Neural cell (in vitro differentiated cells): ENCODE measurements at regions not wholly inside any gene's neighbourhood (a gene's known extent, or its start where the extent isn't known, plus 50 kb on each side); places are given as distances from the start of the nearest gene placed in this dataset.

Experiments
- EP300 ChIP-seq: fragments of 450-650 bp; conservative IDR thresholded peaks from 2 replicates; pipeline ENCODE4 v1.6.1; 2014; ENCODE audit warnings: antibody characterized with exemption, mild to moderate bottlenecking, moderate library complexity; ENCODE audit not compliant: poor library complexity, severe bottlenecking
- EZH2 ChIP-seq: fragments of 200-600, 300-800 bp; shearing (Covaris generic), sonication (generic); IDR thresholded peaks from 2 replicates; pipeline ENCODE4 v1.6.1; 2014; ENCODE audit warnings: antibody characterized with exemption, low read length, borderline replicate concordance, mild to moderate bottlenecking; ENCODE audit not compliant: insufficient read depth, poor library complexity, severe bottlenecking
- MXI1 ChIP-seq: fragments of 450-650 bp; conservative IDR thresholded peaks from 2 replicates; pipeline ENCODE4 v1.6.1; 2014; ENCODE audit warnings: antibody characterized with exemption, mild to moderate bottlenecking; ENCODE audit not compliant: poor library complexity, severe bottlenecking
- POLR2AphosphoS5 ChIP-seq: IDR thresholded peaks from 2 replicates; pipeline ENCODE4 v1.6.1; 2012
- RAD21 ChIP-seq: fragments of 450-650 bp; conservative IDR thresholded peaks from 2 replicates; pipeline ENCODE4 v1.6.1; 2014; ENCODE audit warnings: antibody characterized with exemption, mild to moderate bottlenecking, moderate library complexity
- SMC3 ChIP-seq: fragments of 450-650 bp; conservative IDR thresholded peaks from 2 replicates; pipeline ENCODE4 v1.6.1; 2014; ENCODE audit warnings: antibody characterized with exemption, mild to moderate bottlenecking, moderate library complexity; ENCODE audit not compliant: poor library complexity
- TAF1 ChIP-seq: IDR thresholded peaks from 2 replicates; pipeline ENCODE4 v1.6.1; 2012; ENCODE audit warnings: low read depth
- TF ChIP-seq, protein P1 (sequence below): fragments of 450-650 bp; IDR thresholded peaks from 2 replicates; pipeline ENCODE4 v1.5.1; 2014; ENCODE audit warnings: antibody characterized with exemption, mild to moderate bottlenecking, moderate library complexity; ENCODE audit not compliant: poor library complexity, severe bottlenecking
- TF ChIP-seq, protein P2 (sequence below): IDR thresholded peaks from 2 replicates; pipeline ENCODE4 v1.6.1; 2012; ENCODE audit warnings: borderline replicate concordance

- TF ChIP-seq, protein P1, sequence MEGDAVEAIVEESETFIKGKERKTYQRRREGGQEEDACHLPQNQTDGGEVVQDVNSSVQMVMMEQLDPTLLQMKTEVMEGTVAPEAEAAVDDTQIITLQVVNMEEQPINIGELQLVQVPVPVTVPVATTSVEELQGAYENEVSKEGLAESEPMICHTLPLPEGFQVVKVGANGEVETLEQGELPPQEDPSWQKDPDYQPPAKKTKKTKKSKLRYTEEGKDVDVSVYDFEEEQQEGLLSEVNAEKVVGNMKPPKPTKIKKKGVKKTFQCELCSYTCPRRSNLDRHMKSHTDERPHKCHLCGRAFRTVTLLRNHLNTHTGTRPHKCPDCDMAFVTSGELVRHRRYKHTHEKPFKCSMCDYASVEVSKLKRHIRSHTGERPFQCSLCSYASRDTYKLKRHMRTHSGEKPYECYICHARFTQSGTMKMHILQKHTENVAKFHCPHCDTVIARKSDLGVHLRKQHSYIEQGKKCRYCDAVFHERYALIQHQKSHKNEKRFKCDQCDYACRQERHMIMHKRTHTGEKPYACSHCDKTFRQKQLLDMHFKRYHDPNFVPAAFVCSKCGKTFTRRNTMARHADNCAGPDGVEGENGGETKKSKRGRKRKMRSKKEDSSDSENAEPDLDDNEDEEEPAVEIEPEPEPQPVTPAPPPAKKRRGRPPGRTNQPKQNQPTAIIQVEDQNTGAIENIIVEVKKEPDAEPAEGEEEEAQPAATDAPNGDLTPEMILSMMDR, result no peak
- no peak for TF ChIP-seq RAD21
- TF ChIP-seq EZH2, result no peak
- no peak for TF ChIP-seq TAF1
- TF ChIP-seq, protein P2, sequence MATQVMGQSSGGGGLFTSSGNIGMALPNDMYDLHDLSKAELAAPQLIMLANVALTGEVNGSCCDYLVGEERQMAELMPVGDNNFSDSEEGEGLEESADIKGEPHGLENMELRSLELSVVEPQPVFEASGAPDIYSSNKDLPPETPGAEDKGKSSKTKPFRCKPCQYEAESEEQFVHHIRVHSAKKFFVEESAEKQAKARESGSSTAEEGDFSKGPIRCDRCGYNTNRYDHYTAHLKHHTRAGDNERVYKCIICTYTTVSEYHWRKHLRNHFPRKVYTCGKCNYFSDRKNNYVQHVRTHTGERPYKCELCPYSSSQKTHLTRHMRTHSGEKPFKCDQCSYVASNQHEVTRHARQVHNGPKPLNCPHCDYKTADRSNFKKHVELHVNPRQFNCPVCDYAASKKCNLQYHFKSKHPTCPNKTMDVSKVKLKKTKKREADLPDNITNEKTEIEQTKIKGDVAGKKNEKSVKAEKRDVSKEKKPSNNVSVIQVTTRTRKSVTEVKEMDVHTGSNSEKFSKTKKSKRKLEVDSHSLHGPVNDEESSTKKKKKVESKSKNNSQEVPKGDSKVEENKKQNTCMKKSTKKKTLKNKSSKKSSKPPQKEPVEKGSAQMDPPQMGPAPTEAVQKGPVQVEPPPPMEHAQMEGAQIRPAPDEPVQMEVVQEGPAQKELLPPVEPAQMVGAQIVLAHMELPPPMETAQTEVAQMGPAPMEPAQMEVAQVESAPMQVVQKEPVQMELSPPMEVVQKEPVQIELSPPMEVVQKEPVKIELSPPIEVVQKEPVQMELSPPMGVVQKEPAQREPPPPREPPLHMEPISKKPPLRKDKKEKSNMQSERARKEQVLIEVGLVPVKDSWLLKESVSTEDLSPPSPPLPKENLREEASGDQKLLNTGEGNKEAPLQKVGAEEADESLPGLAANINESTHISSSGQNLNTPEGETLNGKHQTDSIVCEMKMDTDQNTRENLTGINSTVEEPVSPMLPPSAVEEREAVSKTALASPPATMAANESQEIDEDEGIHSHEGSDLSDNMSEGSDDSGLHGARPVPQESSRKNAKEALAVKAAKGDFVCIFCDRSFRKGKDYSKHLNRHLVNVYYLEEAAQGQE, result no peak
- TF ChIP-seq POLR2AphosphoS5, result no peak
- no peak for TF ChIP-seq EP300
- TF ChIP-seq MXI1, result no peak
- no peak for TF ChIP-seq SMC3
These were observed 434.6 kb upstream of the MON1B start for GRCh38 chr16:76756423-76756822.
